Lung (tissue), 11 donors: ENCODE measurements at regions not wholly inside any gene's neighbourhood (a gene's known extent, or its start where the extent isn't known, plus 50 kb on each side); places are given as distances from the start of the nearest gene placed in this dataset.

Source experiments
- ATAC-seq: fragments of 200-7000 bp; cut with Tn5 transposase; one replicate; pipeline ENCODE4 v1.9.1; 2020; ENCODE audit warnings: moderate number of reproducible peaks; ENCODE audit not compliant: insufficient read depth, low FRiP score
- DNase-seq, 3 donors: peaks; one replicate each; pipeline ENCODE4 v3.0.0-alpha.2; 2013 to 2017
- H3K27ac ChIP-seq, 2 donors: one replicate each; pipeline ENCODE4 v1.5.1; 2013; ENCODE audit warnings: mild to moderate bottlenecking in 2 of 2, moderate library complexity in 2 of 2, control low read depth in 1 of 2, inconsistent platforms in 1 of 2, low read depth in 1 of 2, low read length in 1 of 2
- H3K27me3 ChIP-seq, 3 donors: one replicate each; pipeline ENCODE4 v1.5.1; 2013; ENCODE audit warnings: low read length in 2 of 3; ENCODE audit not compliant: control insufficient read depth in 3 of 3, insufficient read depth in 3 of 3
- H3K36me3 ChIP-seq, 4 donors: one replicate each; pipeline ENCODE4 v1.5.1; 2013; ENCODE audit warnings: low read length in 4 of 4, mild to moderate bottlenecking in 1 of 4, moderate library complexity in 1 of 4; ENCODE audit not compliant: control insufficient read depth in 4 of 4, insufficient read depth in 4 of 4
- H3K4me1 ChIP-seq, 5 donors: one replicate each; pipeline ENCODE4 v1.5.1; 2013; ENCODE audit warnings: low read length in 5 of 5, mild to moderate bottlenecking in 2 of 5, moderate library complexity in 1 of 5; ENCODE audit not compliant: control insufficient read depth in 5 of 5, insufficient read depth in 5 of 5
- H3K4me3 ChIP-seq: one replicate; pipeline ENCODE4 v1.5.1; 2013; ENCODE audit warnings: mild to moderate bottlenecking, control low read depth, moderate library complexity
- H3K9ac ChIP-seq, 2 donors: one replicate each; pipeline ENCODE4 v1.5.1; 2013; ENCODE audit warnings: low read length in 2 of 2, control low read depth in 1 of 2; ENCODE audit not compliant: insufficient read depth in 1 of 2
- H3K9me3 ChIP-seq, 4 donors: one replicate each; pipeline ENCODE4 v1.5.1; 2013; ENCODE audit warnings: low read length in 3 of 4, mild to moderate bottlenecking in 1 of 4, moderate library complexity in 1 of 4; ENCODE audit not compliant: control insufficient read depth in 4 of 4, insufficient read depth in 3 of 4
- WGBS, 2 donors: extraction: QIAGEN DNeasy Blood & Tissue Kit; methylation state at CpG; one replicate each; pipeline ENCODE4 v1.1.7; 2013; 5-methylcytosine and 5-hydroxymethylcytosine counted together
- TF ChIP-seq, protein P1 (sequence below): IDR thresholded peaks from 2 replicates; pipeline ENCODE4 v1.5.1; 2012; ENCODE audit warnings: mild to moderate bottlenecking; ENCODE audit errors: control extremely low read depth, extremely low read depth
- donor health status: control.
- donor health status: control.
- donor health status: Bipolar disorder and iron deficiency.
- donor health status: healthy.
- donor health status: DM: yes; HTN: yes; CAD: no.

DNA sequence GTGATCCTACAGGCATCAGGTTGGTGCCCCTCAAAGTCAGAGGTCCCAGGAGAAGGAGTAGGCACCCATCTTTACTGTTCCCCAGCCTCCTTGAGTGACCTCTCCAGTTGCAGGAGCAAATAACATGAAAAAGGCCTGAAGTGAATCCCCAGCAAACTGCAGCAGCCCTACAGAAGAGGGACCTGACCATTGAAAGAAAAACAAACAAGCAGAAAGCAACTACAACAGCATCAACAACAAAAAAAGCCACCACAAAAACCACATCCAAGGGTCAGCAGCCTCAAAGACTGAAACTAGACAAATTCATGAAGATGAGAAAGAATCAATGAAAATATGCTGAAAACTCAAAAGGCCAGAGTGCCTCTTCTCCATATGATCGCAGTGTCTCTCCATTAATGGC, 128.7 kb downstream of the ANKRD50 start:
- Histone ChIP-seq H3K27me3 (no peaks in the 10 kb centered on the region), H3K36me3 (no peaks in the 10 kb centered on the region), H3K9ac (no peak overlapping the region), H3K27ac (no peak overlapping the region), H3K9me3 (peaks cover 0 to 7% (median 1%) of the 10 kb centered on the region in 4 donors), H3K4me3 (no peak overlapping the region), H3K4me1 (peaks cover 0 to 14% (median 0%) of the 10 kb centered on the region in 5 donors)
- TF ChIP-seq, protein P1, sequence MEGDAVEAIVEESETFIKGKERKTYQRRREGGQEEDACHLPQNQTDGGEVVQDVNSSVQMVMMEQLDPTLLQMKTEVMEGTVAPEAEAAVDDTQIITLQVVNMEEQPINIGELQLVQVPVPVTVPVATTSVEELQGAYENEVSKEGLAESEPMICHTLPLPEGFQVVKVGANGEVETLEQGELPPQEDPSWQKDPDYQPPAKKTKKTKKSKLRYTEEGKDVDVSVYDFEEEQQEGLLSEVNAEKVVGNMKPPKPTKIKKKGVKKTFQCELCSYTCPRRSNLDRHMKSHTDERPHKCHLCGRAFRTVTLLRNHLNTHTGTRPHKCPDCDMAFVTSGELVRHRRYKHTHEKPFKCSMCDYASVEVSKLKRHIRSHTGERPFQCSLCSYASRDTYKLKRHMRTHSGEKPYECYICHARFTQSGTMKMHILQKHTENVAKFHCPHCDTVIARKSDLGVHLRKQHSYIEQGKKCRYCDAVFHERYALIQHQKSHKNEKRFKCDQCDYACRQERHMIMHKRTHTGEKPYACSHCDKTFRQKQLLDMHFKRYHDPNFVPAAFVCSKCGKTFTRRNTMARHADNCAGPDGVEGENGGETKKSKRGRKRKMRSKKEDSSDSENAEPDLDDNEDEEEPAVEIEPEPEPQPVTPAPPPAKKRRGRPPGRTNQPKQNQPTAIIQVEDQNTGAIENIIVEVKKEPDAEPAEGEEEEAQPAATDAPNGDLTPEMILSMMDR: no peak
- WGBS, 2 donors: 95 to 99% methylated on average over 1 of the region's 1 CpG
- DNase-seq: no peak
- no peak for ATAC-seq

DNA sequence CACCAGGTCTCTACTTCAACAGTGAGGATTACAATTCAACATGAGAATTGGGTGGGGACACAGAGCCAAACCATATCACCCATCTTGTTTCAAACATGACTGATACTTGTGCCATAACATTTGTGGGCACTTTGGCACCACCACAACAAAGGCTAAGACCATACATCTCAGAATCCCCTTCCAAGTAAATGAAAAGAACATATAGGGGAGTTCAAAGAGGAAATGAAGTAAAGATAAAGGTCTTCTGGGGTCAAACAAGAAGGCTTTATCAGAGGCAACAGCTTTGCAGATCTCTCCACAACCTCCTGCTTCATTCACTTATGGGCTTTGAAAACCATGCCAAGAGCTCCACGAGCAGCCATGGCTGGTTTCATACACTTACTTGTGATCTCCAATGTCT, 122.7 kb downstream of the ANKRD50 start:
- no peaks in the 10 kb centered on the region for H3K36me3 ChIP-seq
- H3K4me3 ChIP-seq: no peak overlapping the region
- DNase-seq (no peak), ATAC-seq (no peak)
- H3K9me3 ChIP-seq: no peaks in the 10 kb centered on the region
- 70 to 80% methylated on average over 1 of the region's 1 CpG for WGBS, 2 donors
- no peak overlapping the region for H3K27ac ChIP-seq
- H3K4me1 ChIP-seq: no peaks in the 10 kb centered on the region
- TF ChIP-seq, protein P1: no peak
- no peak overlapping the region for H3K9ac ChIP-seq
- H3K27me3 ChIP-seq: no peaks in the 10 kb centered on the region

DNA sequence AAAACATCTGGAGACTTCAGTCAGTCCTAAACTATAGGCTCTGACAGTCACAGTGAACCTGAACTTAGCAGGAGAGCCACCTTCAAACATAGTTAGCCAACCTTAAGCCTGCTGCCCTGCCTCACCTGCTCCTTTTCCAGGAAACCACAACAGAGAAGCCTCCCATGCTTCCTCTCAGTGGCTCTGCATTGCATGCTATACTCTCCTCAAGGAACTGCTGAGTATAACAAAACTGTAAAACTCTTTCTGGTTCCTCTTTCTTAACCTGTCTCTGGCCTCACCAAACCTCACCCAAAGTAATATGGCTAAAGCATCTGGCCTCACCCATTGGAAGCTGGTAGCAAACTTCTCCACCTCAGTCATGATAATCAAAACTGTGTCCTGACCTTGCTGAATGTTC, 122.1 kb downstream of the ANKRD50 start:
- TF ChIP-seq, protein P1: no peak
- no peak for ATAC-seq
- no peak for DNase-seq

DNA sequence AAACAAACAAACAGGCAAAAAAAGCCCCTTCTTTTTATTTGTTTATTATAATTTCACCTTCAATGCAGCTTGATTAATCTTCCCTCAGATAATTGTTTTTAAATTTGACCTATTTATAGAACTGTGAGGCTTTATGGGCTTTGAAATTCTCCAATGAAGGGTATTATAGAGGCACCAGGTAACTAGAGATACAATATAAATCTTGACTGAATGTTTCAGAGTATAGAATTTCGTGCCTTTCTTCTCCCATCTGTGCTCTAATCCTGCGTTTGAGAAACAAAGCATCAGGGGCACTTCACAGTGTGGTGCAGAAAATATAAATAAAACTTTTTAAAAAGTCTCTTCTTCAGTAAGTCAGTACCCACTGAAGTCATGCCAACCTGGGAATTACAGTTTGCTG, 120.9 kb downstream of the ANKRD50 start:
- no peak for ATAC-seq
- WGBS, 2 donors: 88 to 91% methylated on average over 2 of the region's 2 CpGs

More for the DNA sequence above, 122.1 kb downstream of the ANKRD50 start:
- H3K27ac ChIP-seq: no peak overlapping the region
- H3K9me3 ChIP-seq: no peaks in the 10 kb centered on the region
- H3K4me3 ChIP-seq: no peak overlapping the region
- H3K4me1 ChIP-seq: no peaks in the 10 kb centered on the region
- no peak overlapping the region for H3K9ac ChIP-seq
- H3K27me3 ChIP-seq: no peaks in the 10 kb centered on the region
- no peaks in the 10 kb centered on the region for H3K36me3 ChIP-seq

More for the DNA sequence above, 120.9 kb downstream of the ANKRD50 start:
- Histone ChIP-seq H3K4me1 (no peaks in the 10 kb centered on the region), H3K4me3 (no peak overlapping the region), H3K27ac (no peak overlapping the region), H3K36me3 (no peaks in the 10 kb centered on the region), H3K9me3 (no peaks in the 10 kb centered on the region), H3K9ac (no peak overlapping the region), H3K27me3 (no peaks in the 10 kb centered on the region)
- TF ChIP-seq, protein P1: no peak
- no peak for DNase-seq
